Testis (tissue), 2 donors: ENCODE measurements at regions not wholly inside any gene's neighbourhood (a gene's known extent, or its start where the extent isn't known, plus 50 kb on each side); places are given as distances from the start of the nearest gene placed in this dataset.

ENCODE experiments used
- CTCF ChIP-seq, 3 experiments: fragments of 450-650 bp in 2 of 3; fragments of 200-600 bp in 1 of 3; sonication (generic) in 1 of 3; IDR thresholded peaks; one replicate each; pipeline ENCODE4 v1.5.1; 2016 to 2019; ENCODE audit warnings: antibody characterized with exemption in 3 of 3, mild to moderate bottlenecking in 2 of 3, moderate library complexity in 1 of 3
- POLR2A ChIP-seq: fragments of 450-650 bp; IDR thresholded peaks from one replicate; pipeline ENCODE4 v1.6.1; 2017; ENCODE audit warnings: antibody characterized with exemption, mild to moderate bottlenecking, moderate library complexity

GRCh38 chr10:33099748-33100147 lies 141.7 kb upstream of the ITGB1 start:
- TF ChIP-seq CTCF (IDR thresholded peaks at IDR 0.05) (no peak), POLR2A (no peak)
